Erythroblast (primary cell): ENCODE measurements at regions not wholly inside any gene's neighbourhood (a gene's known extent, or its start where the extent isn't known, plus 50 kb on each side); places are given as distances from the start of the nearest gene placed in this dataset.
A peak's percentile ranks its signal among the peaks of the same experiment; 100 is the strongest.
"Not testable (repeated sequence)": the region's sequence is repeated elsewhere in the genome, so short reads cannot be mapped to it uniquely, and the experiment has no call there.

ENCODE experiments used
- DNase-seq, 2 experiments: peaks; one replicate each; lab custom pipeline; 2025; lab: John Stamatoyannopoulos, UW
- GATA1 ChIP-seq: IDR thresholded peaks from 2 replicates; pipeline ENCODE4 v1.6.1; 2011; ENCODE audit warnings: low read depth, mild to moderate bottlenecking, control low read depth, low read length, moderate library complexity
- POLR2A ChIP-seq: IDR thresholded peaks from 2 replicates; pipeline ENCODE4 v1.6.1; 2011; ENCODE audit warnings: mild to moderate bottlenecking, low read length

- DNase-seq, result no peak
- TF ChIP-seq POLR2A, result no peak
- no peak for TF ChIP-seq GATA1
Observed at GRCh38 chr5:130687085-130687733, 477.8 kb downstream of the HINT1 start.

- TF ChIP-seq GATA1 (no peak), POLR2A (no peak)
- DNase-seq, result no peak
Observed at GRCh38 chr5:130678637-130679036, 486.4 kb downstream of the HINT1 start.

GRCh38 chr5:130666462-130666861 is 498.6 kb downstream of the HINT1 start:
- no peak for TF ChIP-seq GATA1
- TF ChIP-seq POLR2A, result no peak
- no peak for DNase-seq

GRCh38 chr5:130652176-130652575 is 512.9 kb downstream of the HINT1 start:
- TF ChIP-seq GATA1 (no peak), POLR2A (no peak)
- no peak for DNase-seq

- no peak for DNase-seq
- TF ChIP-seq GATA1 (no peak), POLR2A (no peak)
Observed at GRCh38 chr5:130651440-130651839, 513.6 kb downstream of the HINT1 start.

- TF ChIP-seq POLR2A (no peak), GATA1 (no peak)
Observed at GRCh38 chr5:130643321-130643720, 521.7 kb downstream of the HINT1 start.

GRCh38 chr5:130642461-130642860 is 522.6 kb downstream of the HINT1 start:
- no peak for TF ChIP-seq POLR2A
- no peak for TF ChIP-seq GATA1

More at GRCh38 chr5:130643321-130643720, 521.7 kb downstream of the HINT1 start:
- DNase-seq, result no peak

GRCh38 chr5:130627145-130627544 is 537.9 kb downstream of the HINT1 start:
- DNase-seq, result no peak
- TF ChIP-seq GATA1 (no peak), POLR2A (no peak)

More at GRCh38 chr5:130642461-130642860, 522.6 kb downstream of the HINT1 start:
- DNase-seq, result no peak

- DNase-seq, result no peak
- TF ChIP-seq GATA1 (no peak), POLR2A (no peak)
Observed at GRCh38 chr5:130624805-130625204, 540.3 kb downstream of the HINT1 start.

GRCh38 chr5:130616161-130616560 is 548.9 kb downstream of the HINT1 start:
- TF ChIP-seq GATA1, result no peak
- no peak for TF ChIP-seq POLR2A
- no peak for DNase-seq

- peak in 1 of 2 experiments; percentile 3 for DNase-seq
- TF ChIP-seq GATA1 (no peak), POLR2A (no peak)
Observed at GRCh38 chr5:130605234-130605633, 559.8 kb downstream of the HINT1 start.

GRCh38 chr5:130596647-130597046 is 568.4 kb downstream of the HINT1 start:
- DNase-seq, result not testable (repeated sequence)

GRCh38 chr5:130580264-130580663 is 584.8 kb downstream of the HINT1 start:
- DNase-seq, result no peak
- no peak for TF ChIP-seq POLR2A

GRCh38 chr5:130578354-130578753 is 586.7 kb downstream of the HINT1 start:
- DNase-seq, result no peak
- no peak for TF ChIP-seq GATA1
- TF ChIP-seq POLR2A, result no peak

- DNase-seq, result no peak
- no peak for TF ChIP-seq POLR2A
- no peak for TF ChIP-seq GATA1
Observed at GRCh38 chr5:130571076-130571475, 594.0 kb downstream of the HINT1 start.
